ENCODE measurements at regions not wholly inside any gene's neighbourhood (a gene's known extent, or its start where the extent isn't known, plus 50 kb on each side); places are given as distances from the start of the nearest gene placed in this dataset.

DNA sequence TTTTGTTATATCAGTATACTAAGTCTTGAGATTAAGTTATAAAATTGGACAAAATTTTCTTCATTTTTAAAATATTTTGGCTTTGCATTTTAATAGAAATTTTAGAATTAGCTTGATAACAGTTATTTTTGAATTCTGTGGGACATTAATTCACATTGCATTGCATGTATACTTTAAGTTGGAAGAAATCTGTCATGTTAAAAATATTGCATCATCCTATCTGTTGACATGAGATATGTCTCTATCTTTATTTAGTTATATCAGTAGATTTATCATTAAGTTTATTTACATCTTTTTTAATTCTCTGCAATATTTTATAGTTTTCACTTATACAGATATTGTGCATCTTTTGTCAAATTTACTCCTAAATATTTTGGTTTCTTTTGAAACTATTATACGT lies 904.6 kb upstream of the NR2F2 start:
- ATAC-seq = no peak
- TF ChIP-seq TOX (CRISPR knock-in tag; IDR thresholded peaks at IDR 0.05; ENCODE audit: borderline replicate concordance) = no peak
- TF ChIP-seq CSDC2 (CRISPR knock-in tag; IDR thresholded peaks at IDR 0.05) = no peak
- TF ChIP-seq, protein P1, sequence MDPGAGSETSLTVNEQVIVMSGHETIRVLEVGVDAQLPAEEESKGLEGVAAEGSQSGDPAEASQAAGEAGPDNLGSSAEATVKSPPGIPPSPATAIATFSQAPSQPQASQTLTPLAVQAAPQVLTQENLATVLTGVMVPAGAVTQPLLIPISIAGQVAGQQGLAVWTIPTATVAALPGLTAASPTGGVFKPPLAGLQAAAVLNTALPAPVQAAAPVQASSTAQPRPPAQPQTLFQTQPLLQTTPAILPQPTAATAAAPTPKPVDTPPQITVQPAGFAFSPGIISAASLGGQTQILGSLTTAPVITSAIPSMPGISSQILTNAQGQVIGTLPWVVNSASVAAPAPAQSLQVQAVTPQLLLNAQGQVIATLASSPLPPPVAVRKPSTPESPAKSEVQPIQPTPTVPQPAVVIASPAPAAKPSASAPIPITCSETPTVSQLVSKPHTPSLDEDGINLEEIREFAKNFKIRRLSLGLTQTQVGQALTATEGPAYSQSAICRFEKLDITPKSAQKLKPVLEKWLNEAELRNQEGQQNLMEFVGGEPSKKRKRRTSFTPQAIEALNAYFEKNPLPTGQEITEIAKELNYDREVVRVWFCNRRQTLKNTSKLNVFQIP (CRISPR knock-in tag; IDR thresholded peaks at IDR 0.05; ENCODE audit: borderline replicate concordance, low read depth) = no peak
- no peak for TF ChIP-seq ZFP30 (CRISPR knock-in tag; IDR thresholded peaks at IDR 0.05)
- TF ChIP-seq, protein P2, sequence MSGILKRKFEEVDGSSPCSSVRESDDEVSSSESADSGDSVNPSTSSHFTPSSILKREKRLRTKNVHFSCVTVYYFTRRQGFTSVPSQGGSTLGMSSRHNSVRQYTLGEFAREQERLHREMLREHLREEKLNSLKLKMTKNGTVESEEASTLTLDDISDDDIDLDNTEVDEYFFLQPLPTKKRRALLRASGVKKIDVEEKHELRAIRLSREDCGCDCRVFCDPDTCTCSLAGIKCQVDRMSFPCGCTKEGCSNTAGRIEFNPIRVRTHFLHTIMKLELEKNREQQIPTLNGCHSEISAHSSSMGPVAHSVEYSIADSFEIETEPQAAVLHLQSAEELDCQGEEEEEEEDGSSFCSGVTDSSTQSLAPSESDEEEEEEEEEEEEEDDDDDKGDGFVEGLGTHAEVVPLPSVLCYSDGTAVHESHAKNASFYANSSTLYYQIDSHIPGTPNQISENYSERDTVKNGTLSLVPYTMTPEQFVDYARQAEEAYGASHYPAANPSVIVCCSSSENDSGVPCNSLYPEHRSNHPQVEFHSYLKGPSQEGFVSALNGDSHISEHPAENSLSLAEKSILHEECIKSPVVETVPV (CRISPR knock-in tag; IDR thresholded peaks at IDR 0.05) = no peak
- TF ChIP-seq ISL1 (CRISPR knock-in tag; IDR thresholded peaks at IDR 0.05) = no peak
- TF ChIP-seq ZC3H10 (CRISPR knock-in tag; IDR thresholded peaks at IDR 0.05) = no peak
- no peak for TF ChIP-seq ZFP3 (CRISPR knock-in tag; IDR thresholded peaks at IDR 0.05)
- no peak for TF ChIP-seq ZNF70 (CRISPR knock-in tag; IDR thresholded peaks at IDR 0.05)

DNA sequence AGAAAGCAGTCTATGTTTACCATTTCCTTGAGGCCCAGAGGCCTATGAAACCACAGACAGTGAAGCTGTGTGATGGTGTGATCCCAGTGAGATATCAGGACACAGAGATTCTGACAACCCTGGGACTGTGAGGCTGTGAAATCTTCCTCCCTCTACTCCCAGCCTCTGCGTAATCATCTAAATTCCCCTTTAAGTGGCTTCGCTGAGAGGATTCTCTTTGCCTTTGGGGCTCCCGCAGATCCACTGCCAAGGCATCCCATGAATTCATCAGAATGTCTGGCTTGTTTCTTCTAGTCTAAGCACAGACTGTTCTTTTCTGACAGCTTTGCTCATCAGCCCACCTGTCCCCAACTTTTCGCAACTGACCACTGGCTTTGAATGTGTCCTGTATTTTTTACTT lies 901.2 kb upstream of the NR2F2 start:
- ATAC-seq = no peak

DNA sequence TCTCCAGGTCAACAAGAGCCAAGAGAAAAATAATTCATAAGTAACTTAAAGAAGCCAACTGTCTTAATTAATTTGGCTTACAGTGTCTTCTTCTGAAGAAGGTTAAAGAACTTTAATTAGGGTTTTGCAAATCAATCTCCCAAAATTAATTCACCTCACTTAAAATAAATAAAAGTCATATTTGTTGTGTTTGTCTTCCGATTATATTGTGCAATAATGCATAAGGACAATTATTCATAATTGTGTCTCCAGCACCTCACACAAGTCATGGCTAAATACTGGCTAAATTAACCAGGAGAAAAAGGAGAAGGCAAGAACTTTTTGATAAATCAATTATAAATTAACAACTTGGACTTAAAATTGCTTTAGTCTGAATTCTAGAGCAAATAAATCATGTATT lies 899.0 kb upstream of the NR2F2 start:
- ATAC-seq = no peak
- no peak for TF ChIP-seq ZFP3 (CRISPR knock-in tag; IDR thresholded peaks at IDR 0.05)
- TF ChIP-seq BACH2 (CRISPR knock-in tag; IDR thresholded peaks at IDR 0.05; ENCODE audit: borderline replicate concordance) = no peak
- TF ChIP-seq, protein P2 (CRISPR knock-in tag; IDR thresholded peaks at IDR 0.05) = no peak
- TF ChIP-seq OSR1 (CRISPR knock-in tag; IDR thresholded peaks at IDR 0.05) = no peak
- TF ChIP-seq, protein P1 (CRISPR knock-in tag; IDR thresholded peaks at IDR 0.05; ENCODE audit: borderline replicate concordance, low read depth) = no peak
- no peak for TF ChIP-seq TCF4 (CRISPR knock-in tag; IDR thresholded peaks at IDR 0.05; ENCODE audit: borderline replicate concordance)
- TF ChIP-seq ZNF565 (CRISPR knock-in tag; conservative IDR thresholded peaks at IDR 0.05; ENCODE audit: low read depth) = no peak
- TF ChIP-seq ESRRG (CRISPR knock-in tag; IDR thresholded peaks at IDR 0.05) = no peak
- TF ChIP-seq, protein P3, sequence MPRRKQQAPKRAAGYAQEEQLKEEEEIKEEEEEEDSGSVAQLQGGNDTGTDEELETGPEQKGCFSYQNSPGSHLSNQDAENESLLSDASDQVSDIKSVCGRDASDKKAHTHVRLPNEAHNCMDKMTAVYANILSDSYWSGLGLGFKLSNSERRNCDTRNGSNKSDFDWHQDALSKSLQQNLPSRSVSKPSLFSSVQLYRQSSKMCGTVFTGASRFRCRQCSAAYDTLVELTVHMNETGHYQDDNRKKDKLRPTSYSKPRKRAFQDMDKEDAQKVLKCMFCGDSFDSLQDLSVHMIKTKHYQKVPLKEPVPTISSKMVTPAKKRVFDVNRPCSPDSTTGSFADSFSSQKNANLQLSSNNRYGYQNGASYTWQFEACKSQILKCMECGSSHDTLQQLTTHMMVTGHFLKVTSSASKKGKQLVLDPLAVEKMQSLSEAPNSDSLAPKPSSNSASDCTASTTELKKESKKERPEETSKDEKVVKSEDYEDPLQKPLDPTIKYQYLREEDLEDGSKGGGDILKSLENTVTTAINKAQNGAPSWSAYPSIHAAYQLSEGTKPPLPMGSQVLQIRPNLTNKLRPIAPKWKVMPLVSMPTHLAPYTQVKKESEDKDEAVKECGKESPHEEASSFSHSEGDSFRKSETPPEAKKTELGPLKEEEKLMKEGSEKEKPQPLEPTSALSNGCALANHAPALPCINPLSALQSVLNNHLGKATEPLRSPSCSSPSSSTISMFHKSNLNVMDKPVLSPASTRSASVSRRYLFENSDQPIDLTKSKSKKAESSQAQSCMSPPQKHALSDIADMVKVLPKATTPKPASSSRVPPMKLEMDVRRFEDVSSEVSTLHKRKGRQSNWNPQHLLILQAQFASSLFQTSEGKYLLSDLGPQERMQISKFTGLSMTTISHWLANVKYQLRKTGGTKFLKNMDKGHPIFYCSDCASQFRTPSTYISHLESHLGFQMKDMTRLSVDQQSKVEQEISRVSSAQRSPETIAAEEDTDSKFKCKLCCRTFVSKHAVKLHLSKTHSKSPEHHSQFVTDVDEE (CRISPR knock-in tag; IDR thresholded peaks at IDR 0.05) = no peak
- TF ChIP-seq ZFP30 (CRISPR knock-in tag; IDR thresholded peaks at IDR 0.05) = no peak
- TF ChIP-seq RARB (CRISPR knock-in tag; IDR thresholded peaks at IDR 0.05) = no peak
- TF ChIP-seq ARNTL (CRISPR knock-in tag; IDR thresholded peaks at IDR 0.05; ENCODE audit: borderline replicate concordance, low read depth) = no peak
- no peak for TF ChIP-seq GLIS3 (CRISPR knock-in tag; IDR thresholded peaks at IDR 0.05)
- no peak for TF ChIP-seq ISL1 (CRISPR knock-in tag; IDR thresholded peaks at IDR 0.05)
- no peak for TF ChIP-seq SNAI2 (CRISPR knock-in tag; IDR thresholded peaks at IDR 0.05)

More for the DNA sequence above, 901.2 kb upstream of the NR2F2 start:
- TF ChIP-seq BACH2 (CRISPR knock-in tag; IDR thresholded peaks at IDR 0.05; ENCODE audit: borderline replicate concordance) (no peak), TCF4 (CRISPR knock-in tag; IDR thresholded peaks at IDR 0.05; ENCODE audit: borderline replicate concordance) (no peak), OSR1 (CRISPR knock-in tag; IDR thresholded peaks at IDR 0.05) (no peak), PPARA (CRISPR knock-in tag; IDR thresholded peaks at IDR 0.05; ENCODE audit: borderline replicate concordance) (no peak), ISL1 (CRISPR knock-in tag; IDR thresholded peaks at IDR 0.05) (no peak), CSDC2 (CRISPR knock-in tag; IDR thresholded peaks at IDR 0.05) (no peak), TOX (CRISPR knock-in tag; IDR thresholded peaks at IDR 0.05; ENCODE audit: borderline replicate concordance) (no peak)
- TF ChIP-seq, protein P4, sequence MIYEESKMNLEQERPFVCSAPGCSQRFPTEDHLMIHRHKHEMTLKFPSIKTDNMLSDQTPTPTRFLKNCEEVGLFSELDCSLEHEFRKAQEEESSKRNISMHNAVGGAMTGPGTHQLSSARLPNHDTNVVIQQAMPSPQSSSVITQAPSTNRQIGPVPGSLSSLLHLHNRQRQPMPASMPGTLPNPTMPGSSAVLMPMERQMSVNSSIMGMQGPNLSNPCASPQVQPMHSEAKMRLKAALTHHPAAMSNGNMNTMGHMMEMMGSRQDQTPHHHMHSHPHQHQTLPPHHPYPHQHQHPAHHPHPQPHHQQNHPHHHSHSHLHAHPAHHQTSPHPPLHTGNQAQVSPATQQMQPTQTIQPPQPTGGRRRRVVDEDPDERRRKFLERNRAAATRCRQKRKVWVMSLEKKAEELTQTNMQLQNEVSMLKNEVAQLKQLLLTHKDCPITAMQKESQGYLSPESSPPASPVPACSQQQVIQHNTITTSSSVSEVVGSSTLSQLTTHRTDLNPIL (CRISPR knock-in tag; IDR thresholded peaks at IDR 0.05; ENCODE audit: low read depth) = no peak
- TF ChIP-seq, protein P5, sequence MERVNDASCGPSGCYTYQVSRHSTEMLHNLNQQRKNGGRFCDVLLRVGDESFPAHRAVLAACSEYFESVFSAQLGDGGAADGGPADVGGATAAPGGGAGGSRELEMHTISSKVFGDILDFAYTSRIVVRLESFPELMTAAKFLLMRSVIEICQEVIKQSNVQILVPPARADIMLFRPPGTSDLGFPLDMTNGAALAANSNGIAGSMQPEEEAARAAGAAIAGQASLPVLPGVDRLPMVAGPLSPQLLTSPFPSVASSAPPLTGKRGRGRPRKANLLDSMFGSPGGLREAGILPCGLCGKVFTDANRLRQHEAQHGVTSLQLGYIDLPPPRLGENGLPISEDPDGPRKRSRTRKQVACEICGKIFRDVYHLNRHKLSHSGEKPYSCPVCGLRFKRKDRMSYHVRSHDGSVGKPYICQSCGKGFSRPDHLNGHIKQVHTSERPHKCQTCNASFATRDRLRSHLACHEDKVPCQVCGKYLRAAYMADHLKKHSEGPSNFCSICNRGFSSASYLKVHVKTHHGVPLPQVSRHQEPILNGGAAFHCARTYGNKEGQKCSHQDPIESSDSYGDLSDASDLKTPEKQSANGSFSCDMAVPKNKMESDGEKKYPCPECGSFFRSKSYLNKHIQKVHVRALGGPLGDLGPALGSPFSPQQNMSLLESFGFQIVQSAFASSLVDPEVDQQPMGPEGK (CRISPR knock-in tag; IDR thresholded peaks at IDR 0.05; ENCODE audit: borderline replicate concordance) = no peak
- TF ChIP-seq, protein P2 (CRISPR knock-in tag; IDR thresholded peaks at IDR 0.05) = no peak

All from SK-N-SH treated with all-trans-retinoic acid at 6 μM for 48 hours (cell line).